BJ (cell line): ENCODE measurements at regions not wholly inside any gene's neighbourhood (a gene's known extent, or its start where the extent isn't known, plus 50 kb on each side); places are given as distances from the start of the nearest gene placed in this dataset.

ENCODE experiments used
- CTCF ChIA-PET: fragments of 350-600 bp; formaldehyde crosslinking; extraction: SDS; loops from one replicate; lab custom pipeline; 2021; ENCODE audit warnings: antibody characterized with exemption, inconsistent platforms; lab: Yijun Ruan, JAX
- POLR2A ChIA-PET: fragments of 300-600 bp; sonication (Branson Sonifier 250); formaldehyde crosslinking; extraction: SDS; loops from one replicate; lab custom pipeline; 2021; ENCODE audit warnings: antibody characterized with exemption; lab: Charles Lee
- DNase-seq: peaks from one replicate; pipeline ENCODE4 v3.0.0-alpha.2; 2011; ENCODE audit warnings: low read depth
- H3K27me3 ChIP-seq: 2 replicates; pipeline ENCODE4 v1.6.0; 2011; ENCODE audit warnings: low read length; ENCODE audit not compliant: control insufficient read depth, insufficient read depth
- H3K36me3 ChIP-seq: 2 replicates; pipeline ENCODE4 v1.5.1; 2011; ENCODE audit warnings: low read length; ENCODE audit not compliant: control insufficient read depth, insufficient read depth
- H3K4me3 ChIP-seq: 2 replicates; pipeline ENCODE4 v1.5.1; 2011; ENCODE audit warnings: low read depth, mild to moderate bottlenecking, control low read depth, low read length
- CTCF ChIP-seq: IDR thresholded peaks from 2 replicates; pipeline ENCODE4 v1.5.1; 2011; ENCODE audit warnings: low read depth, mild to moderate bottlenecking, control low read depth, inconsistent platforms, low read length, moderate library complexity; ENCODE audit not compliant: insufficient read depth

GRCh38 chr18:75928706-75929105 lies 501.2 kb upstream of the SMIM21 start:
- CTCF ChIA-PET, result no interaction called here
- Histone ChIP-seq H3K36me3 (no peaks in the 10 kb centered on the region), H3K27me3 (no peaks in the 10 kb centered on the region), H3K4me3 (no peak overlapping the region)
- no peak for DNase-seq
- TF ChIP-seq CTCF, result no peak
- POLR2A ChIA-PET, result no interaction called here

- TF ChIP-seq CTCF, result no peak
- DNase-seq, result no peak
- Histone ChIP-seq H3K4me3 (no peak overlapping the region), H3K27me3 (no peaks in the 10 kb centered on the region), H3K36me3 (no peaks in the 10 kb centered on the region)
- POLR2A ChIA-PET, result no interaction called here
- CTCF ChIA-PET, result no interaction called here
These were observed 500.3 kb upstream of the SMIM21 start for GRCh38 chr18:75927791-75928190.

- Histone ChIP-seq H3K4me3 (no peak overlapping the region), H3K27me3 (no peaks in the 10 kb centered on the region), H3K36me3 (no peaks in the 10 kb centered on the region)
- no peak for DNase-seq
- POLR2A ChIA-PET, result no interaction called here
- TF ChIP-seq CTCF, result no peak
- CTCF ChIA-PET, result no interaction called here
These were observed 499.3 kb upstream of the SMIM21 start for GRCh38 chr18:75926811-75927210.

GRCh38 chr18:75923169-75923568 lies 495.7 kb upstream of the SMIM21 start:
- H3K36me3 ChIP-seq, result no peaks in the 10 kb centered on the region
- peak; percentile 31 for DNase-seq
- TF ChIP-seq CTCF, result no peak
- ChIA-PET POLR2A (no interaction called here), CTCF (no interaction called here)
- H3K27me3 ChIP-seq, result no peaks in the 10 kb centered on the region
- no peak overlapping the region for H3K4me3 ChIP-seq

- no peak overlapping the region for H3K4me3 ChIP-seq
- TF ChIP-seq CTCF, result no peak
- no peaks in the 10 kb centered on the region for H3K36me3 ChIP-seq
- no peaks in the 10 kb centered on the region for H3K27me3 ChIP-seq
- ChIA-PET CTCF (no interaction called here), POLR2A (no interaction called here)
- no peak for DNase-seq
These were observed 489.1 kb upstream of the SMIM21 start for GRCh38 chr18:75916624-75916982.
